ENCODE measurements at regions not wholly inside any gene's neighbourhood (a gene's known extent, or its start where the extent isn't known, plus 50 kb on each side); places are given as distances from the start of the nearest gene placed in this dataset.

- no peaks in the 10 kb centered on the region for H3K27me3 ChIP-seq
- H3K27ac ChIP-seq = no peak overlapping the region
- no peak overlapping the region for H3K4me3 ChIP-seq
- peaks cover 0 to 24% (median 0%) of the 10 kb centered on the region in 3 donors for H3K4me1 ChIP-seq
- WGBS, 2 donors (ENCODE audit: low coverage in 1 of 2) = 86 to 90% methylated on average over 3 of the region's 3 CpGs
- TF ChIP-seq EP300 (IDR thresholded peaks at IDR 0.05) = no peak
- TF ChIP-seq CTCF (IDR thresholded peaks at IDR 0.05) = no peak
- no peak for TF ChIP-seq POLR2A (IDR thresholded peaks at IDR 0.05)
- no peak for TF ChIP-seq POLR2AphosphoS5 (IDR thresholded peaks at IDR 0.05)
- H3K36me3 ChIP-seq = no peaks in the 10 kb centered on the region
- no peaks in the 10 kb centered on the region for H3K9me3 ChIP-seq
- ATAC-seq = no peak
These were observed 114.7 kb upstream of the EDNRA start for GRCh38 chr4:147366164-147366563.

- no peak for ATAC-seq
- no peak for TF ChIP-seq POLR2A (IDR thresholded peaks at IDR 0.05)
- no peak for TF ChIP-seq POLR2AphosphoS5 (IDR thresholded peaks at IDR 0.05)
- TF ChIP-seq EP300 (IDR thresholded peaks at IDR 0.05) = no peak
- no peak for TF ChIP-seq CTCF (IDR thresholded peaks at IDR 0.05)
- no peak overlapping the region for H3K27ac ChIP-seq
- H3K27me3 ChIP-seq = no peaks in the 10 kb centered on the region
- H3K4me1 ChIP-seq = peaks cover 0 to 7% (median 0%) of the 10 kb centered on the region in 3 donors
- H3K4me3 ChIP-seq = no peak overlapping the region
- H3K36me3 ChIP-seq = no peaks in the 10 kb centered on the region
- H3K9me3 ChIP-seq = peaks cover 0 to 1% (median 0%) of the 10 kb centered on the region in 3 donors
These were observed 113.0 kb upstream of the EDNRA start for GRCh38 chr4:147367891-147368290.

GRCh38 chr4:147368948-147369347, 111.9 kb upstream of the EDNRA start:
- Histone ChIP-seq H3K4me3 (no peak overlapping the region), H3K9me3 (peaks cover 0 to 4% (median 0%) of the 10 kb centered on the region in 3 donors), H3K4me1 (no peaks in the 10 kb centered on the region), H3K36me3 (no peaks in the 10 kb centered on the region), H3K27ac (no peak overlapping the region), H3K27me3 (no peaks in the 10 kb centered on the region)
- ATAC-seq = no peak
- TF ChIP-seq CTCF (IDR thresholded peaks at IDR 0.05) (no peak), POLR2AphosphoS5 (IDR thresholded peaks at IDR 0.05) (no peak), EP300 (IDR thresholded peaks at IDR 0.05) (no peak), POLR2A (IDR thresholded peaks at IDR 0.05) (no peak)

- WGBS, 2 donors (ENCODE audit: low coverage in 1 of 2) = 40 to 51% methylated on average over 1 to 2 of the region's 2 CpGs
These were observed 110.4 kb upstream of the EDNRA start for GRCh38 chr4:147370473-147370872.

More at GRCh38 chr4:147370473-147370872, 110.4 kb upstream of the EDNRA start:
- Histone ChIP-seq H3K36me3 (no peaks in the 10 kb centered on the region), H3K27ac (no peak overlapping the region), H3K4me1 (no peaks in the 10 kb centered on the region), H3K27me3 (no peaks in the 10 kb centered on the region), H3K4me3 (no peak overlapping the region), H3K9me3 (peaks cover 0 to 4% (median 0%) of the 10 kb centered on the region in 3 donors)
- no peak for TF ChIP-seq POLR2A (IDR thresholded peaks at IDR 0.05)
- TF ChIP-seq EP300 (IDR thresholded peaks at IDR 0.05) = no peak
- no peak for TF ChIP-seq CTCF (IDR thresholded peaks at IDR 0.05)
- no peak for TF ChIP-seq POLR2AphosphoS5 (IDR thresholded peaks at IDR 0.05)
- no peak for ATAC-seq
